Neutrophil (primary cell): ENCODE measurements at regions not wholly inside any gene's neighbourhood (a gene's known extent, or its start where the extent isn't known, plus 50 kb on each side); places are given as distances from the start of the nearest gene placed in this dataset.

Source experiments
- H3K27ac ChIP-seq: fragments of 200-600 bp; sonication (generic); 2 replicates; pipeline ENCODE4 v1.5.1; 2016; ENCODE audit warnings: mild to moderate bottlenecking, moderate library complexity
- H3K27me3 ChIP-seq: fragments of 200-600 bp; sonication (generic); 2 replicates; pipeline ENCODE4 v1.6.0; 2016; ENCODE audit warnings: mild to moderate bottlenecking
- H3K36me3 ChIP-seq: fragments of 200-600 bp; sonication (generic); 2 replicates; pipeline ENCODE4 v1.5.1; 2017
- H3K4me1 ChIP-seq, 2 experiments: fragments of 200-600 bp in 1 of 2; sonication (generic) in 1 of 2; 1 replicate in 1 of 2; 2 replicates in 1 of 2; pipeline versions ENCODE4 v1.5.1 to v1.6.1; 2013 to 2016; ENCODE audit warnings: low read depth in 1 of 2, low read length in 1 of 2, mild to moderate bottlenecking in 1 of 2, moderate library complexity in 1 of 2; ENCODE audit not compliant: control insufficient read depth in 1 of 2, insufficient read depth in 1 of 2
- H3K4me3 ChIP-seq, 2 experiments: fragments of 200-600 bp in 1 of 2; sonication (generic) in 1 of 2; 1 replicate in 1 of 2; 2 replicates in 1 of 2; pipeline ENCODE4 v1.5.1; 2013 to 2016; ENCODE audit warnings: low read depth in 1 of 2, low read length in 1 of 2, mild to moderate bottlenecking in 1 of 2, moderate library complexity in 1 of 2
- H3K9me3 ChIP-seq: fragments of 200-600 bp; sonication (generic); 2 replicates; pipeline ENCODE4 v1.5.1; 2016
- CTCF ChIP-seq: fragments of 200-600 bp; sonication (generic); IDR thresholded peaks from 2 replicates; pipeline ENCODE4 v1.5.1; 2016; ENCODE audit warnings: antibody characterized with exemption

DNA sequence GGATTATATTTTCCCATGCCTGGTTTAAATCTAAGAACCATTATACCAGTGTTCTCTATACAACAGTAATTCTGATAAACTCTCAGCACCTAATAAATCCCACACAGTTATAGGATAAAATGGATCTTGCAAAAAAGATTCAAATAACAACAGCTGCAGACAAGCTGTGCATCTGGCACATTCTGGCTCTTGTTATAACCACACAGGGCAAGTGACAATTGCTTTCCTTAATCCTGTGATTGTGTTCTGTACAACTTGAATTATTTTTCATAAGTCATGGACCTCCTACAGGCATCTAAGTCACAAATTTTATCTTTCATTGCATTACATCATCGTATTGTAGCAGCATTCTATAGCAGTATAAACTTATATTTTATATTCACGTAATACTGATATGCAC lies 948.3 kb downstream of the SLITRK1 start:
- TF ChIP-seq CTCF, result no peak
- H3K4me3 ChIP-seq, result no peak overlapping the region
- H3K4me1 ChIP-seq, result no peaks in the 10 kb centered on the region

DNA sequence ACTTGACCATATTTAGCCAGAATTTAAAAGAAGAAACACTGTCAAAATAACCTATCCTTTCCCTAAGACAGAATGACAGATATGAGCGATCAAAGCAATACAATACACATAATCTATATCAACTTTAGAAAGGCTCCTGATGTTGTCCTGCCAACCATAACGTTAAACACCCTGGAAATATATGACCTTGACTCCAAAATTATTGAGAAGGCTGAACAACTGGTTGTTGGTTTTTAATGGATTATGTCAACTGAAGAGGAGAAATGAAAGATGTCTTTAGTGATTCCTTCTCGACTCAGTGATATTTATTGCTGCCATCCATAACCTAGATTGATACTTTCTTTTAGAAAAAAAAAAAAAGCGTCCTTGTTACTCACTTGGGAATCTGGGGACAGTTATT lies 957.2 kb downstream of the SLITRK1 start:
- no peak overlapping the region for H3K4me3 ChIP-seq
- TF ChIP-seq CTCF, result no peak
- no peak overlapping the region for H3K27ac ChIP-seq
- no peaks in the 10 kb centered on the region for H3K36me3 ChIP-seq
- H3K9me3 ChIP-seq, result peaks cover 8% of the 10 kb centered on the region
- H3K27me3 ChIP-seq, result no peaks in the 10 kb centered on the region
- no peaks in the 10 kb centered on the region for H3K4me1 ChIP-seq

More for the DNA sequence above, 948.3 kb downstream of the SLITRK1 start:
- no peak overlapping the region for H3K27ac ChIP-seq
- no peaks in the 10 kb centered on the region for H3K36me3 ChIP-seq
- no peaks in the 10 kb centered on the region for H3K27me3 ChIP-seq
- no peaks in the 10 kb centered on the region for H3K9me3 ChIP-seq

- H3K4me1 ChIP-seq, result no peaks in the 10 kb centered on the region
- H3K27ac ChIP-seq, result no peak overlapping the region
- no peak for TF ChIP-seq CTCF
- H3K36me3 ChIP-seq, result no peaks in the 10 kb centered on the region
- no peaks in the 10 kb centered on the region for H3K9me3 ChIP-seq
- no peak overlapping the region for H3K4me3 ChIP-seq
- H3K27me3 ChIP-seq, result no peaks in the 10 kb centered on the region
These were observed 964.3 kb downstream of the SLITRK1 start for GRCh38 chr13:82917984-82918383.

DNA sequence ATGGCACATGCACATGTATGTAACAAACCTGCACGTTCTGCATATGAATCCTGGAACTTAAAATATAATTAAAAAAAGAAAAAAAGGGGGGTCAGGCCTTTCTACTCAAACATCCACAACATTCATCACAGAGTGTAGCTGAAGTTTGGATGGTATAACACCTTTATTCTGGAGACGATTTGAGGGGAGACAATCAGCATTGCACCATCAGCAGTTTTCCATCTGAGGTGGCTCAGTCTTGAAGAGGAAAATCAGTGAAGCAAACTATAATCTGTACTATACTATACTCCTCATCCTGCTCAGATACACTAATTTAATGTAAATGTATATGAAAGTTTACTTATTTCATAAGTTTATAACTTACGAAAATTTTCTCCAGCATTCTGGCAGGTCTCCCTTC lies 969.7 kb downstream of the SLITRK1 start:
- H3K36me3 ChIP-seq, result no peaks in the 10 kb centered on the region
- no peaks in the 10 kb centered on the region for H3K27me3 ChIP-seq
- H3K9me3 ChIP-seq, result no peaks in the 10 kb centered on the region
- TF ChIP-seq CTCF, result no peak
- no peaks in the 10 kb centered on the region for H3K4me1 ChIP-seq
- no peak overlapping the region for H3K4me3 ChIP-seq
- no peak overlapping the region for H3K27ac ChIP-seq

- Histone ChIP-seq H3K9me3 (no peaks in the 10 kb centered on the region), H3K36me3 (no peaks in the 10 kb centered on the region), H3K4me1 (no peaks in the 10 kb centered on the region), H3K27me3 (no peaks in the 10 kb centered on the region), H3K27ac (no peak overlapping the region), H3K4me3 (no peak overlapping the region)
- no peak for TF ChIP-seq CTCF
These were observed 977.2 kb downstream of the SLITRK1 start for GRCh38 chr13:82905071-82905470.

DNA sequence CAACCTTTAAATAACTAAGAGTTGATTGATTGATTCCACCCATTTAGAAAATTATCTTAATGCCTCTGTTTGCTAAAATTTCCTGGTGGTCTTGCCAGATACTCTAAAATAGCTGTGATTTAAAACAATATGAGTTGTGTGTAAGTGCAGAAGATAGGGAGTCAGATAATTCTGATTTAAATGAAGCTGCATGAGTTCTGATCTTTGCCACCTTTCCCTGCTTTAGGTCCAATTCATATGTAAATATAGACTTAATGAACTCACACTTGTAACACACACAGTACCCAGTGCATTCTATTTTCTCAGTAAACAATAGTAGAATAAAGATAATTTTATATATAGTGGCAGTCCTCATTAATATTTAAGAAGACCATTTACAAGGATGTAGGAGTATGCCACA lies 981.8 kb downstream of the SLITRK1 start:
- Histone ChIP-seq H3K4me1 (no peaks in the 10 kb centered on the region), H3K9me3 (no peaks in the 10 kb centered on the region), H3K27ac (no peak overlapping the region), H3K4me3 (no peak overlapping the region), H3K36me3 (no peaks in the 10 kb centered on the region), H3K27me3 (no peaks in the 10 kb centered on the region)
- no peak for TF ChIP-seq CTCF
